KMS-11 (cell line): ENCODE measurements at regions not wholly inside any gene's neighbourhood (a gene's known extent, or its start where the extent isn't known, plus 50 kb on each side); places are given as distances from the start of the nearest gene placed in this dataset.
"Not testable (repeated sequence)": the region's sequence is repeated elsewhere in the genome, so short reads cannot be mapped to it uniquely, and the experiment has no call there.

Source experiments
- H2AFZ ChIP-seq: fragments of 200-600 bp; sonication (generic); 2 replicates; pipeline ENCODE4 v1.6.1; 2016; ENCODE audit warnings: antibody characterized with exemption, mixed run types, low read depth
- H3K27ac ChIP-seq: fragments of 200-600 bp; sonication (generic); 2 replicates; pipeline ENCODE4 v1.6.1; 2016; ENCODE audit warnings: mild to moderate bottlenecking, mixed run types
- H3K27me3 ChIP-seq: fragments of 200-600 bp; sonication (generic); 2 replicates; pipeline ENCODE4 v1.6.1; 2017; ENCODE audit warnings: mild to moderate bottlenecking, low read depth, mixed run types, moderate library complexity; ENCODE audit not compliant: insufficient read depth
- H3K36me3 ChIP-seq: fragments of 200-600 bp; sonication (generic); 2 replicates; pipeline ENCODE4 v1.6.1; 2017; ENCODE audit warnings: mild to moderate bottlenecking, mixed run types; ENCODE audit not compliant: insufficient read depth
- H3K4me1 ChIP-seq: fragments of 200-600 bp; sonication (generic); 2 replicates; pipeline ENCODE4 v1.6.1; 2016; ENCODE audit warnings: mild to moderate bottlenecking, low read depth, mixed run types; ENCODE audit not compliant: poor library complexity, severe bottlenecking
- H3K4me2 ChIP-seq: fragments of 200-600 bp; sonication (generic); 2 replicates; pipeline ENCODE4 v1.7.0; 2016; ENCODE audit warnings: mild to moderate bottlenecking, mixed run types
- H3K4me3 ChIP-seq: fragments of 200-600 bp; sonication (generic); IDR thresholded peaks from 2 replicates; pipeline ENCODE4 v1.6.1; 2017; ENCODE audit warnings: low read depth, low read length, mixed read lengths; ENCODE audit not compliant: insufficient read depth
- H3K79me2 ChIP-seq: fragments of 200-600 bp; sonication (generic); 2 replicates; pipeline ENCODE4 v1.6.1; 2016; ENCODE audit warnings: low read depth, mixed run types; ENCODE audit not compliant: insufficient read depth
- H3K9ac ChIP-seq: fragments of 200-600 bp; sonication (generic); 2 replicates; pipeline ENCODE4 v1.6.1; 2016; ENCODE audit warnings: mild to moderate bottlenecking, mixed run types
- H4K20me1 ChIP-seq: fragments of 200-600 bp; sonication (generic); 2 replicates; pipeline ENCODE4 v1.6.1; 2016; ENCODE audit warnings: mild to moderate bottlenecking, mixed run types; ENCODE audit not compliant: insufficient read depth
- CTCF ChIP-seq: fragments of 200-600 bp; sonication (generic); conservative IDR thresholded peaks from 2 replicates; pipeline ENCODE4 v1.6.1; 2017; ENCODE audit warnings: low read depth, mild to moderate bottlenecking, antibody characterized with exemption, low read length, moderate library complexity, mixed read lengths

- Histone ChIP-seq H3K4me2 (no peak overlapping the region), H2AFZ (no peak overlapping the region), H3K9ac (no peak overlapping the region), H3K27ac (no peak overlapping the region), H3K4me3 (no peak overlapping the region), H3K36me3 (no peaks in the 10 kb centered on the region), H3K79me2 (no peaks in the 10 kb centered on the region), H4K20me1 (no peaks in the 10 kb centered on the region), H3K4me1 (no peaks in the 10 kb centered on the region), H3K27me3 (no peaks in the 10 kb centered on the region)
- no peak for TF ChIP-seq CTCF
Measured at GRCh38 chr2:16090650-16091575, 150.6 kb downstream of the MYCN start.

- not testable (repeated sequence) for H2AFZ ChIP-seq, H3K4me2 ChIP-seq, H3K27me3 ChIP-seq, H3K79me2 ChIP-seq, H3K4me1 ChIP-seq, H4K20me1 ChIP-seq, H3K27ac ChIP-seq, H3K9ac ChIP-seq, H3K4me3 ChIP-seq, H3K36me3 ChIP-seq
Measured at GRCh38 chr2:16089491-16089890, 149.1 kb downstream of the MYCN start.

- no peaks in the 10 kb centered on the region for H4K20me1 ChIP-seq
- no peak overlapping the region for H3K4me3 ChIP-seq
- no peaks in the 10 kb centered on the region for H3K79me2 ChIP-seq
- H2AFZ ChIP-seq: no peak overlapping the region
- no peak overlapping the region for H3K27ac ChIP-seq
- H3K36me3 ChIP-seq: no peaks in the 10 kb centered on the region
- H3K4me2 ChIP-seq: no peak overlapping the region
- H3K4me1 ChIP-seq: no peaks in the 10 kb centered on the region
- no peaks in the 10 kb centered on the region for H3K27me3 ChIP-seq
- no peak overlapping the region for H3K9ac ChIP-seq
- no peak for TF ChIP-seq CTCF
Measured at GRCh38 chr2:16088802-16089112, 148.4 kb downstream of the MYCN start.

- Histone ChIP-seq H3K27ac (no peak overlapping the region), H2AFZ (no peak overlapping the region)
Measured at GRCh38 chr2:16088035-16088801, 147.9 kb downstream of the MYCN start.

GRCh38 chr2:16086136-16086535 lies 145.8 kb downstream of the MYCN start:
- H3K4me1 ChIP-seq, H3K27ac ChIP-seq, H3K27me3 ChIP-seq: not testable (repeated sequence)

More at GRCh38 chr2:16088035-16088801, 147.9 kb downstream of the MYCN start:
- Histone ChIP-seq H3K4me1 (no peaks in the 10 kb centered on the region), H3K4me2 (no peak overlapping the region), H3K27me3 (no peaks in the 10 kb centered on the region), H4K20me1 (no peaks in the 10 kb centered on the region), H3K36me3 (no peaks in the 10 kb centered on the region), H3K79me2 (no peaks in the 10 kb centered on the region), H3K9ac (no peak overlapping the region), H3K4me3 (no peak overlapping the region)
- TF ChIP-seq CTCF: no peak

More at GRCh38 chr2:16086136-16086535, 145.8 kb downstream of the MYCN start:
- not testable (repeated sequence) for H3K36me3 ChIP-seq, H3K9ac ChIP-seq, H4K20me1 ChIP-seq, H3K79me2 ChIP-seq, H2AFZ ChIP-seq, H3K4me2 ChIP-seq, H3K4me3 ChIP-seq
